Nephron progenitor cell (in vitro differentiated cells): ENCODE measurements at regions not wholly inside any gene's neighbourhood (a gene's known extent, or its start where the extent isn't known, plus 50 kb on each side); places are given as distances from the start of the nearest gene placed in this dataset.

Experiments
- DNase-seq: peaks from one replicate; pipeline ENCODE4 v3.0.0; 2021
- H3K27ac Mint-ChIP-seq: 2 replicates; pipeline ENCODE4 v1.8.0; 2021; ENCODE audit warnings: mild to moderate bottlenecking, moderate library complexity, mixed read lengths
- H3K27me3 Mint-ChIP-seq: 2 replicates; pipeline ENCODE4 v1.8.0; 2021; ENCODE audit warnings: mild to moderate bottlenecking, low read depth, mixed read lengths; ENCODE audit not compliant: poor library complexity
- H3K36me3 Mint-ChIP-seq: 2 replicates; pipeline ENCODE4 v1.8.0; 2021; ENCODE audit warnings: low read depth, mixed read lengths
- H3K4me1 Mint-ChIP-seq: 2 replicates; pipeline ENCODE4 v1.8.0; 2021; ENCODE audit warnings: mixed read lengths
- H3K4me3 Mint-ChIP-seq: 2 replicates; pipeline ENCODE4 v1.8.0; 2021; ENCODE audit warnings: mild to moderate bottlenecking, moderate library complexity, mixed read lengths
- H3K9me3 Mint-ChIP-seq: 2 replicates; pipeline ENCODE4 v1.8.0; 2021; ENCODE audit warnings: mild to moderate bottlenecking, moderate library complexity, mixed read lengths
- CTCF ChIP-seq: fragments of 200-600 bp; sonication (generic); IDR thresholded peaks from 2 replicates; pipeline ENCODE4 v1.5.0; 2021; ENCODE audit warnings: antibody characterized with exemption

- TF ChIP-seq CTCF = no peak
- peaks cover 62% of the 10 kb centered on the region for H3K4me1 Mint-ChIP-seq
- no peak overlapping the region for H3K4me3 Mint-ChIP-seq
Measured at GRCh38 chr11:92409355-92409754, 184.7 kb downstream of the FAT3 start.

GRCh38 chr11:92409956-92410355 lies 185.3 kb downstream of the FAT3 start:
- Mint-ChIP-seq H3K4me3 (no peak overlapping the region), H3K27me3 (peaks cover 3% of the 10 kb centered on the region), H3K27ac (no peak overlapping the region), H3K36me3 (peaks cover 15% of the 10 kb centered on the region), H3K9me3 (peaks cover 5% of the 10 kb centered on the region), H3K4me1 (peaks cover 62% of the 10 kb centered on the region)
- TF ChIP-seq CTCF = no peak
- no peak for DNase-seq

More at GRCh38 chr11:92409355-92409754, 184.7 kb downstream of the FAT3 start:
- Mint-ChIP-seq H3K27ac (no peak overlapping the region), H3K36me3 (peaks cover 21% of the 10 kb centered on the region), H3K9me3 (peaks cover 8% of the 10 kb centered on the region), H3K27me3 (peaks cover 3% of the 10 kb centered on the region)
- no peak for DNase-seq

GRCh38 chr11:92410526-92410925 lies 185.9 kb downstream of the FAT3 start:
- H3K27me3 Mint-ChIP-seq = peaks cover 3% of the 10 kb centered on the region
- H3K4me3 Mint-ChIP-seq = no peak overlapping the region
- no peak for DNase-seq
- no peak for TF ChIP-seq CTCF
- no peaks in the 10 kb centered on the region for H3K9me3 Mint-ChIP-seq
- peaks cover 9% of the 10 kb centered on the region for H3K36me3 Mint-ChIP-seq
- no peak overlapping the region for H3K27ac Mint-ChIP-seq
- H3K4me1 Mint-ChIP-seq = peaks cover 62% of the 10 kb centered on the region

- H3K27me3 Mint-ChIP-seq = peaks cover 3% of the 10 kb centered on the region
- H3K4me3 Mint-ChIP-seq = no peak overlapping the region
- H3K9me3 Mint-ChIP-seq = no peaks in the 10 kb centered on the region
- H3K27ac Mint-ChIP-seq = peak overlapping the region; percentile 11
- no peak for TF ChIP-seq CTCF
- peaks cover 62% of the 10 kb centered on the region for H3K4me1 Mint-ChIP-seq
- peaks cover 1% of the 10 kb centered on the region for H3K36me3 Mint-ChIP-seq
- DNase-seq = no peak
Measured at GRCh38 chr11:92411431-92411830, 186.8 kb downstream of the FAT3 start.

GRCh38 chr11:92413757-92414513 lies 189.3 kb downstream of the FAT3 start:
- Mint-ChIP-seq H3K4me3 (no peak overlapping the region), H3K4me1 (peaks cover 44% of the 10 kb centered on the region), H3K36me3 (no peaks in the 10 kb centered on the region), H3K9me3 (no peaks in the 10 kb centered on the region), H3K27me3 (no peaks in the 10 kb centered on the region), H3K27ac (no peak overlapping the region)
- DNase-seq = no peak
- TF ChIP-seq CTCF = no peak
